K562 (cell line): ENCODE measurements at regions not wholly inside any gene's neighbourhood (a gene's known extent, or its start where the extent isn't known, plus 50 kb on each side); places are given as distances from the start of the nearest gene placed in this dataset.

Experiments
- ATAC-seq: fragments of 200-7000 bp; cut with Tn5 transposase; 3 replicates; pipeline ENCODE4 v1.9.1; 2020; ENCODE audit warnings: moderate library complexity
- BruUV-seq: library from RNA; stranded (reverse); fragments of 400-500 nt; replicated peaks from 2 replicates; lab custom pipeline; 2021; lab: Mats Ljungman, UMichigan
- CTCF ChIA-PET: fragments of 300-600 bp; formaldehyde crosslinking; extraction: SDS; loops from one replicate; lab custom pipeline; 2021; ENCODE audit warnings: low intra/inter-chr PET ratio; lab: Yijun Ruan, JAX
- POLR2A ChIA-PET: fragments of 300-600, 350-650 bp; sonication (Branson Sonifier 250); formaldehyde crosslinking; extraction: SDS; loops from one replicate; lab custom pipeline; 2021; ENCODE audit warnings: antibody characterized with exemption, inconsistent platforms; lab: Yijun Ruan, JAX
- DNase-seq, 4 experiments: peaks; one replicate each; pipeline versions ENCODE4 v3.0.0 to v3.0.0-alpha.2; 2011 to 2018; ENCODE audit warnings: low spot score in 3 of 4, mixed read lengths in 3 of 4; ENCODE audit errors: extremely low read depth in 1 of 4
- FAIRE-seq: peaks from 2 replicates; lab custom pipeline; 2011; peaks lifted over from hg19 to GRCh38; lab: Jason Lieb, UNC
- H2AFZ ChIP-seq: 2 replicates; pipeline ENCODE4 v1.6.0; 2011; ENCODE audit warnings: low read depth, low read length, control low read depth, inconsistent platforms
- H3K27ac ChIP-seq: fragments of 200-600 bp; 3 replicates; pipeline ENCODE4 v1.8.0; 2011; ENCODE audit warnings: low read depth, mild to moderate bottlenecking, control low read depth, inconsistent platforms, low read length, moderate library complexity, mixed read lengths; ENCODE audit errors: extremely low read depth
- H3K27me3 ChIP-seq, 2 experiments: fragments of 300-600 bp in 1 of 2; 2 replicates in 1 of 2; 3 replicates in 1 of 2; pipeline versions ENCODE4 v1.6.0 to v1.8.0; 2011; ENCODE audit warnings: inconsistent platforms in 2 of 2, low read length in 2 of 2, mild to moderate bottlenecking in 1 of 2, mixed read lengths in 1 of 2, moderate library complexity in 1 of 2; ENCODE audit not compliant: control insufficient read depth in 2 of 2, insufficient read depth in 2 of 2
- H3K36me3 ChIP-seq: fragments of 300-600 bp; 3 replicates; pipeline ENCODE4 v1.8.0; 2011; ENCODE audit warnings: mild to moderate bottlenecking, low read length, inconsistent platforms; ENCODE audit not compliant: control insufficient read depth, insufficient read depth
- H3K4me1 ChIP-seq, 2 experiments: fragments of 200-600 bp in 1 of 2; replicated peaks in 1 of 2; 2 replicates in 1 of 2; 3 replicates in 1 of 2; pipeline versions ENCODE4 v1.5.1 to v1.8.0; 2011; ENCODE audit warnings: inconsistent platforms in 2 of 2, low read length in 2 of 2, mild to moderate bottlenecking in 1 of 2, mixed read lengths in 1 of 2, moderate library complexity in 1 of 2; ENCODE audit not compliant: control insufficient read depth in 2 of 2, insufficient read depth in 2 of 2
- H3K4me2 ChIP-seq: 2 replicates; pipeline ENCODE4 v1.6.1; 2011; ENCODE audit warnings: low read length, control low read depth, inconsistent platforms, mixed read lengths; ENCODE audit not compliant: insufficient read depth
- H3K4me3 ChIP-seq: fragments of 200-600 bp; sonication (generic), shearing (Covaris generic); 2 replicates; pipeline ENCODE4 v1.5.1; 2016; ENCODE audit warnings: control low read depth, inconsistent platforms
- H3K79me2 ChIP-seq: fragments of 200-600 bp; 3 replicates; pipeline ENCODE4 v1.8.0; 2011; ENCODE audit warnings: low read length, inconsistent platforms; ENCODE audit not compliant: control insufficient read depth, insufficient read depth
- H3K9ac ChIP-seq, 2 experiments: 2 replicates each; pipeline versions ENCODE4 v1.6.0 to v1.6.1; 2011; ENCODE audit warnings: low read depth in 2 of 2, low read length in 2 of 2, control low read depth in 1 of 2, inconsistent platforms in 1 of 2, mild to moderate bottlenecking in 1 of 2, mixed read lengths in 1 of 2; ENCODE audit not compliant: insufficient read depth in 1 of 2
- H3K9me1 ChIP-seq: one replicate; pipeline ENCODE4 v1.6.0; 2011; ENCODE audit warnings: inconsistent platforms, mild to moderate bottlenecking, low read length, moderate library complexity; ENCODE audit not compliant: control insufficient read depth, insufficient read depth
- H3K9me3 ChIP-seq: replicated peaks from 2 replicates; pipeline ENCODE4 v1.5.1; 2011; ENCODE audit warnings: low read depth, low read length, inconsistent platforms; ENCODE audit not compliant: control insufficient read depth, insufficient read depth
- H4K20me1 ChIP-seq: replicated peaks from 2 replicates; pipeline ENCODE4 v1.6.1; 2011; ENCODE audit warnings: low read length, inconsistent platforms, mixed read lengths; ENCODE audit not compliant: control insufficient read depth, insufficient read depth
- DACH1 ChIP-seq: fragments of 450-650 bp; IDR thresholded peaks from 2 replicates; pipeline ENCODE4 v1.6.1; 2018; ENCODE audit not compliant: partially characterized antibody
- DIDO1 ChIP-seq: fragments of 450-650 bp; IDR thresholded peaks from 2 replicates; pipeline ENCODE4 v1.6.1; 2016; ENCODE audit warnings: low read depth, missing biosample characterization, missing genetic modification characterization
- ESRRB ChIP-seq: fragments of 250-450 bp; sonication (Bioruptor Pico); IDR thresholded peaks from 2 replicates; pipeline ENCODE4 v1.5.0; 2020; ENCODE audit warnings: mild to moderate bottlenecking, moderate library complexity, borderline replicate concordance
- KDM1A ChIP-seq, 2 experiments: fragments of 450-650 bp; IDR thresholded peaks; 2 replicates each; pipeline ENCODE4 v1.6.1; 2016; ENCODE audit warnings: mild to moderate bottlenecking in 2 of 2
- MAZ ChIP-seq, 2 experiments: fragments of 450-650 bp in 1 of 2; sonication (generic) in 1 of 2; formaldehyde crosslinking; IDR thresholded peaks in 1 of 2; conservative IDR thresholded peaks in 1 of 2; 2 replicates each; pipeline versions ENCODE4 v1.4.0 to v1.5.0; 2020; ENCODE audit warnings: mild to moderate bottlenecking in 1 of 2, missing genetic modification reagents in 1 of 2
- MEF2D ChIP-seq: conservative IDR thresholded peaks from 2 replicates; pipeline ENCODE4 v1.6.1; 2016; ENCODE audit warnings: low read depth, missing genetic modification characterization, missing compliant biosample characterization
- SREBF2 ChIP-seq: sonication (generic); formaldehyde crosslinking; IDR thresholded peaks from 2 replicates; pipeline ENCODE4 v1.4.0; 2020; ENCODE audit warnings: mild to moderate bottlenecking, missing genetic modification reagents
- SRSF9 ChIP-seq: fragments of 200-400 bp; formaldehyde crosslinking; IDR thresholded peaks from 2 replicates; pipeline ENCODE4 v1.6.1; 2017; ENCODE audit warnings: low read depth, low read length, borderline replicate concordance
- ZNF174 ChIP-seq: fragments of 250-450 bp; sonication (Bioruptor Pico); IDR thresholded peaks from 2 replicates; pipeline ENCODE4 v1.4.0; 2020; ENCODE audit warnings: mild to moderate bottlenecking
- ZNF184 ChIP-seq: sonication (generic); formaldehyde crosslinking; IDR thresholded peaks from 2 replicates; pipeline ENCODE4 v1.5.0; 2020; ENCODE audit warnings: missing genetic modification reagents
- ZNF253 ChIP-seq: fragments of 250-450 bp; sonication (Bioruptor Pico); conservative IDR thresholded peaks from 2 replicates; pipeline ENCODE4 v1.6.1; 2021; ENCODE audit warnings: mild to moderate bottlenecking
- ZNF717 ChIP-seq: fragments of 250-450 bp; sonication (Bioruptor Pico); IDR thresholded peaks from 2 replicates; pipeline ENCODE4 v1.5.0; 2021
- ZNF76 ChIP-seq: fragments of 250-450 bp; sonication (Bioruptor Pico); IDR thresholded peaks from 2 replicates; pipeline ENCODE4 v1.4.0; 2020; ENCODE audit warnings: mild to moderate bottlenecking, moderate library complexity, borderline replicate concordance
- ZNF785 ChIP-seq: fragments of 250-450 bp; sonication (Bioruptor Pico); IDR thresholded peaks from 2 replicates; pipeline ENCODE4 v1.4.0; 2020; ENCODE audit warnings: mild to moderate bottlenecking
- in situ Hi-C: fragments of 300-500 bp; cut with MboI; formaldehyde crosslinking; loops from 4 replicates; pipeline ENCODE4 v1.15.0; 2018; ENCODE audit warnings: inconsistent platforms, mixed read lengths
- intact Hi-C: fragments of 100-400 bp; cut with micrococcal nuclease; formaldehyde crosslinking; loops from 2 replicates; pipeline ENCODE4 v1.14.2; 2022
- TF ChIP-seq, protein P1 (sequence below): fragments of 250-450 bp; sonication (Bioruptor Pico); IDR thresholded peaks from 2 replicates; pipeline ENCODE4 v1.5.1; 2021; ENCODE audit warnings: mild to moderate bottlenecking
- TF ChIP-seq, protein P2 (sequence below): fragments of 450-650 bp; formaldehyde crosslinking; IDR thresholded peaks from 2 replicates; pipeline ENCODE4 v1.4.0; 2022; ENCODE audit warnings: mild to moderate bottlenecking, moderate library complexity
- TF ChIP-seq, protein P3 (sequence below): fragments of 200-800 bp; sonication (Bioruptor generic); IDR thresholded peaks from 2 replicates; pipeline ENCODE4 v1.6.1; 2017; ENCODE audit warnings: missing genetic modification characterization, missing compliant biosample characterization
- TF ChIP-seq, protein P4 (sequence below), 3 experiments: IDR thresholded peaks in 2 of 3; conservative IDR thresholded peaks in 1 of 3; 2 replicates each; pipeline ENCODE4 v1.5.1; 2011 to 2012; ENCODE audit warnings: low read length in 3 of 3, mild to moderate bottlenecking in 3 of 3, control low read depth in 2 of 3, improper control_type of control experiment in 1 of 3, inconsistent platforms in 1 of 3, low read depth in 1 of 3, mixed read lengths in 1 of 3, moderate library complexity in 1 of 3; ENCODE audit not compliant: insufficient read depth in 2 of 3

DNA sequence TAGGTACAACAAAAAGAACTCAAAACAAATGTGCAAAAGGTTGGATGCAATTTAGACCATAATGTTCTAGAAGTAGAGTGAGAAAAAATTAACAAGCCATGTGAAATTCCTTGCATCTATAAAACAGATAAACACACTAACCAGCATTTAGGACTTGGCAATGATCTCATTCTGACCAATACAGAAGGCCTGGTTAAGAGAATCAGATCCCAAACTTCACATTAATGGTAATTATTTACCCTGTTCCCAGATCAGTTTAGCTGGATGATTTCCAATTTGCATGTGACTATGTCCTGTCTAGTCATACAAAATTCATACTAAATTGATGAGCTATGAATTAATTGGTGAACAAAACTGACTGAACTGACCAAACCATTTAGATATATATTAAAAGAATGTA lies 98.4 kb upstream of the FIGN start:
- FAIRE-seq = no peak
- no peak for ATAC-seq
- BruUV-seq = no TSS peak
- Histone ChIP-seq H3K4me2 (no peak overlapping the region), H3K9me1 (no peaks in the 10 kb centered on the region), H3K36me3 (no peaks in the 10 kb centered on the region), H3K9ac (no peak overlapping the region), H4K20me1 (no peaks in the 10 kb centered on the region), H3K27ac (no peak overlapping the region), H3K4me3 (no peak overlapping the region), H3K9me3 (0 out of 2 replicates have a peak, but pooled peaks cover 4% of the 10 kb centered on the region), H3K4me1 (no peaks in the 10 kb centered on the region), H3K27me3 (no peaks in the 10 kb centered on the region), H3K79me2 (no peaks in the 10 kb centered on the region), H2AFZ (no peak overlapping the region)
- DNase-seq = no peak
- intact Hi-C loops = no loop called here
- TF ChIP-seq, protein P1, sequence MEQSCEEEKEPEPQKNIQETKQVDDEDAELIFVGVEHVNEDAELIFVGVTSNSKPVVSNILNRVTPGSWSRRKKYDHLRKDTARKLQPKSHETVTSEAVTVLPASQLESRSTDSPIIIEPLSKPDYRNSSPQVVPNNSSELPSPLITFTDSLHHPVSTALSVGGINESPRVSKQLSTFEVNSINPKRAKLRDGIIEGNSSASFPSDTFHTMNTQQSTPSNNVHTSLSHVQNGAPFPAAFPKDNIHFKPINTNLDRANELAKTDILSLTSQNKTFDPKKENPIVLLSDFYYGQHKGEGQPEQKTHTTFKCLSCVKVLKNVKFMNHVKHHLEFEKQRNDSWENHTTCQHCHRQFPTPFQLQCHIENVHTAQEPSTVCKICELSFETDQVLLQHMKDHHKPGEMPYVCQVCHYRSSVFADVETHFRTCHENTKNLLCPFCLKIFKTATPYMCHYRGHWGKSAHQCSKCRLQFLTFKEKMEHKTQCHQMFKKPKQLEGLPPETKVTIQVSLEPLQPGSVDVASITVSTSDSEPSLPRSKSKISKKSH = no peak
- no peak for TF ChIP-seq KDM1A (IDR thresholded peaks at IDR 0.05)
- TF ChIP-seq ZNF785 (CRISPR knock-in tag) = no peak
- no peak for TF ChIP-seq ESRRB (CRISPR knock-in tag)
- TF ChIP-seq SREBF2 (CRISPR knock-in tag) = no peak
- no peak for TF ChIP-seq MEF2D (tag)
- TF ChIP-seq DIDO1 = no peak
- TF ChIP-seq SRSF9 = no peak
- TF ChIP-seq ZNF184 (CRISPR knock-in tag) = no peak
- TF ChIP-seq, protein P2, sequence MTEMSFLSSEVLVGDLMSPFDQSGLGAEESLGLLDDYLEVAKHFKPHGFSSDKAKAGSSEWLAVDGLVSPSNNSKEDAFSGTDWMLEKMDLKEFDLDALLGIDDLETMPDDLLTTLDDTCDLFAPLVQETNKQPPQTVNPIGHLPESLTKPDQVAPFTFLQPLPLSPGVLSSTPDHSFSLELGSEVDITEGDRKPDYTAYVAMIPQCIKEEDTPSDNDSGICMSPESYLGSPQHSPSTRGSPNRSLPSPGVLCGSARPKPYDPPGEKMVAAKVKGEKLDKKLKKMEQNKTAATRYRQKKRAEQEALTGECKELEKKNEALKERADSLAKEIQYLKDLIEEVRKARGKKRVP (CRISPR knock-in tag) = no peak
- no peak for TF ChIP-seq MAZ (CRISPR knock-in tag; conservative IDR thresholded peaks at IDR 0.05 in 1 of 2, IDR thresholded peaks at IDR 0.05 in 1 of 2)
- TF ChIP-seq, protein P3, sequence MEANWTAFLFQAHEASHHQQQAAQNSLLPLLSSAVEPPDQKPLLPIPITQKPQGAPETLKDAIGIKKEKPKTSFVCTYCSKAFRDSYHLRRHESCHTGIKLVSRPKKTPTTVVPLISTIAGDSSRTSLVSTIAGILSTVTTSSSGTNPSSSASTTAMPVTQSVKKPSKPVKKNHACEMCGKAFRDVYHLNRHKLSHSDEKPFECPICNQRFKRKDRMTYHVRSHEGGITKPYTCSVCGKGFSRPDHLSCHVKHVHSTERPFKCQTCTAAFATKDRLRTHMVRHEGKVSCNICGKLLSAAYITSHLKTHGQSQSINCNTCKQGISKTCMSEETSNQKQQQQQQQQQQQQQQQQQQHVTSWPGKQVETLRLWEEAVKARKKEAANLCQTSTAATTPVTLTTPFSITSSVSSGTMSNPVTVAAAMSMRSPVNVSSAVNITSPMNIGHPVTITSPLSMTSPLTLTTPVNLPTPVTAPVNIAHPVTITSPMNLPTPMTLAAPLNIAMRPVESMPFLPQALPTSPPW (CRISPR knock-in tag) = no peak
- TF ChIP-seq, protein P4, sequence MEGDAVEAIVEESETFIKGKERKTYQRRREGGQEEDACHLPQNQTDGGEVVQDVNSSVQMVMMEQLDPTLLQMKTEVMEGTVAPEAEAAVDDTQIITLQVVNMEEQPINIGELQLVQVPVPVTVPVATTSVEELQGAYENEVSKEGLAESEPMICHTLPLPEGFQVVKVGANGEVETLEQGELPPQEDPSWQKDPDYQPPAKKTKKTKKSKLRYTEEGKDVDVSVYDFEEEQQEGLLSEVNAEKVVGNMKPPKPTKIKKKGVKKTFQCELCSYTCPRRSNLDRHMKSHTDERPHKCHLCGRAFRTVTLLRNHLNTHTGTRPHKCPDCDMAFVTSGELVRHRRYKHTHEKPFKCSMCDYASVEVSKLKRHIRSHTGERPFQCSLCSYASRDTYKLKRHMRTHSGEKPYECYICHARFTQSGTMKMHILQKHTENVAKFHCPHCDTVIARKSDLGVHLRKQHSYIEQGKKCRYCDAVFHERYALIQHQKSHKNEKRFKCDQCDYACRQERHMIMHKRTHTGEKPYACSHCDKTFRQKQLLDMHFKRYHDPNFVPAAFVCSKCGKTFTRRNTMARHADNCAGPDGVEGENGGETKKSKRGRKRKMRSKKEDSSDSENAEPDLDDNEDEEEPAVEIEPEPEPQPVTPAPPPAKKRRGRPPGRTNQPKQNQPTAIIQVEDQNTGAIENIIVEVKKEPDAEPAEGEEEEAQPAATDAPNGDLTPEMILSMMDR (IDR thresholded peaks at IDR 0.05 in 2 of 3, conservative IDR thresholded peaks at IDR 0.05 in 1 of 3; ENCODE audit: insufficient read depth in 2 of 3, low read depth in 1 of 3, low read length in 3 of 3) = no peak
- no peak for TF ChIP-seq ZNF253 (CRISPR knock-in tag)
- TF ChIP-seq ZNF76 (CRISPR knock-in tag) = no peak
- no peak for TF ChIP-seq ZNF717 (CRISPR knock-in tag)
- no peak for TF ChIP-seq DACH1
- TF ChIP-seq ZNF174 (CRISPR knock-in tag) = no peak
- CTCF ChIA-PET = no interaction called here
- POLR2A ChIA-PET = no interaction called here
- in situ Hi-C loops = no loop called here
